ENCODE measurements at regions not wholly inside any gene's neighbourhood (a gene's known extent, or its start where the extent isn't known, plus 50 kb on each side); places are given as distances from the start of the nearest gene placed in this dataset.
"Not testable (repeated sequence)": the region's sequence is repeated elsewhere in the genome, so short reads cannot be mapped to it uniquely, and the experiment has no call there.

DNA sequence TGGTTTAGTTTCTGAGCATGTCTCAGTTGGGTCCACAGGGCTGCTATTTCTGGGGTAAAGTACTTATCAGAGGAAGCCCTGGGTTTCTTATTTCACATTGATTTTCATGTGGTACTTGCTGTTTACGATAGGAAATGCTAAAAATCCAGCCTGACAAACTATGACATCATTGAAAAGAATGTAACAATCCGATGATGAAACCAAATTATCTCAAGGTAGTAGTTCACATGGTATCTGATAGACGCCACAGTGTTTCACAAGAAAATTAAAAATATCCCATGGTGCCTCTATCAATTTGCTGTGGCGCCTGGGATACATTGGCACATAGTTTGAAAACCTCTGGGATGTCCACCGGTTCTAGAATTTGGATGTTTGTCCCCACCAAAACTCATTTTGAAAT lies 418.9 kb upstream of the RPS6KA3 start:
- in situ Hi-C loops (cut with MboI; ENCODE audit: low pct_unique_long_range_greater_than_20kb, low sequenced_read_pairs, unreplicated experiment), result no loop called here
- TF ChIP-seq CTCF (IDR thresholded peaks at IDR 0.05; ENCODE audit: extremely low read depth, insufficient read depth, missing control alignments), result no peak
- DNase-seq (ENCODE audit: low spot score), result no peak

- no peak for TF ChIP-seq CTCF (IDR thresholded peaks at IDR 0.05; ENCODE audit: extremely low read depth, insufficient read depth, missing control alignments)
- in situ Hi-C loops (cut with MboI; ENCODE audit: low pct_unique_long_range_greater_than_20kb, low sequenced_read_pairs, unreplicated experiment), result no loop called here
- DNase-seq (ENCODE audit: low spot score), result no peak
These were observed 415.0 kb upstream of the RPS6KA3 start for GRCh38 chrX:20681683-20682082.

DNA sequence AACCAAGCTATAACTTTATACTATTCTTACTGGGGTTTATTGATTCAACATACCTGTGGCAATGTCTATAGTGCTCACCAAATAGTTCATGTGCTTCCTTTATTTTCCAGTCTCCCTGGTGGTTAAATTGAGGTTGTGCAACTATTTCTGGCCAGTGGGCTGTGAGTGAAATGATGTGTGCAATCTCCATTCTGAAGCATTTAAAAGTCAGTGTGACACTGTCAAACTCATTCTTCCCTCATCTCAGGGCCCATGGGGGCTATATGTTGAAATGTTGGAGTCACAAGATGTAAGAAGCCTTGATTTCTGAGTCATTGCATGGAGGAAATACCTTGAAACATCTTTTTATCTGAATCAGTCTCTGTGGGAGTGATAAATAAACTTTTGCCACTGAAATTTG lies 414.3 kb upstream of the RPS6KA3 start:
- no peak for DNase-seq (ENCODE audit: low spot score)
- in situ Hi-C loops (cut with MboI; ENCODE audit: low pct_unique_long_range_greater_than_20kb, low sequenced_read_pairs, unreplicated experiment), result no loop called here
- TF ChIP-seq CTCF (IDR thresholded peaks at IDR 0.05; ENCODE audit: extremely low read depth, insufficient read depth, missing control alignments), result no peak

- no peak for TF ChIP-seq CTCF (IDR thresholded peaks at IDR 0.05; ENCODE audit: extremely low read depth, insufficient read depth, missing control alignments)
- in situ Hi-C loops (cut with MboI; ENCODE audit: low pct_unique_long_range_greater_than_20kb, low sequenced_read_pairs, unreplicated experiment), result no loop called here
- DNase-seq (ENCODE audit: low spot score), result no peak
These were observed 405.8 kb upstream of the RPS6KA3 start for GRCh38 chrX:20672476-20672875.

DNA sequence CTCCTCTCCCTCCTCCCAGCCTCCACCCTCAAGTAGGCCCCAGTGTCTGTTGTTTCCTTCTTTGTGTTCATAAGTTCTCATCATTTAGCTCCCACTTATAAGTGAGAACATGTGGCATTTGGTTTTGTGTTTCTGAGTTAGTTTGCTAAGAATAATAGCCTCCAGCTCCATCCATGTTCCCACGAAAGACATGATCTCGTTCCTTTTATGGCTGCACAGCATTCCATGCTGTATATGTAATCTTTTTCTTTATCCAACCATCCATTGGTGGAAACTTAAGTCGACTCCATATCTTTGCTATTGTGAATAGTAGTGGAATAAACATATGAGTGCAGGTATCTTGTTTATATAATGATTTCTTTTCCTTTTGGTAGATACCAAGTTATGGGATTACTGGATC lies 405.0 kb upstream of the RPS6KA3 start:
- in situ Hi-C loops (cut with MboI; ENCODE audit: low pct_unique_long_range_greater_than_20kb, low sequenced_read_pairs, unreplicated experiment); DNase-seq (ENCODE audit: low spot score): not testable (repeated sequence)

GRCh38 chrX:20670611-20671010 lies 403.9 kb upstream of the RPS6KA3 start:
- DNase-seq (ENCODE audit: low spot score), result no peak
- in situ Hi-C loops (cut with MboI; ENCODE audit: low pct_unique_long_range_greater_than_20kb, low sequenced_read_pairs, unreplicated experiment), result no loop called here
- no peak for TF ChIP-seq CTCF (IDR thresholded peaks at IDR 0.05; ENCODE audit: extremely low read depth, insufficient read depth, missing control alignments)

DNA sequence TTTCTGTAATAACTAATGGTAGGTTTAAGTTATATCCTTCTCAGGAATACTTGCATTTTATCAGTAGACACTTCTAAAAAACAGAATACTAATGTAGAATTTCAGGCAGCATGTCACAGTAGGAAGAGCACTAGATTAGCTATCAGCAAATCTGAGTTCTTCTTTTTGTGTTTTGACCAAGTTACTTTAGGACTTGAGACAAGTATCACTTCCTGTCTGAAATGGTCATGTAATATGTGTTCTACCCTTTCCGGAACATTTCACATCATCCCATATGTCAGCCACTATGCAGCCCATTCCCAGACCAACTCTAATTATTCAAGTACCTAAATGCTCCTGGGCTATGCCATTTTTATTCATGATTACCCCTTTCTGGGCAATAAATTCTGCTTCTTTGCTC lies 401.8 kb upstream of the RPS6KA3 start:
- no peak for DNase-seq (ENCODE audit: low spot score)
- in situ Hi-C loops (cut with MboI; ENCODE audit: low pct_unique_long_range_greater_than_20kb, low sequenced_read_pairs, unreplicated experiment), result no loop called here
- TF ChIP-seq CTCF (IDR thresholded peaks at IDR 0.05; ENCODE audit: extremely low read depth, insufficient read depth, missing control alignments), result no peak
